ENCODE measurements at regions not wholly inside any gene's neighbourhood (a gene's known extent, or its start where the extent isn't known, plus 50 kb on each side); places are given as distances from the start of the nearest gene placed in this dataset.

DNA sequence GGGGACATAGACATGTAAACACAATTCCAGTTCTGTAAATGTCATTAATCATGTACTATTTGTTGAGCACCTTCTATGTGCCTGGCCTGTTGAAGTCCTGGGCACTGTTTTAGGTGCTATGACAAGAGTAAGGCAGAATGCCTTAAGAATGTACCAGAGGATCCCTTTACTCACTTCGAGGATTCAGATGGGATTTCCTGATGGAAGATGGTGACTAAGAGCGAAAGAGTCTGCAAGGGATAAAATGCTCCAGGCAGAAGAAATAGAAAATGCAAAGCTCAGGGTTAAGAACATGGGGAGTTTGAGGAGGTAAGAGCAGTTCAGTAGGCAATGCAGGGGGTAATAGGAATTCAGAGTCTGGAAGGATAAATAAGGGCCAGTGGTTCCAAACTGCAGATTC is 671.3 kb upstream of the TBX3 start:
- no peak for DNase-seq (ENCODE audit: low spot score)

DNA sequence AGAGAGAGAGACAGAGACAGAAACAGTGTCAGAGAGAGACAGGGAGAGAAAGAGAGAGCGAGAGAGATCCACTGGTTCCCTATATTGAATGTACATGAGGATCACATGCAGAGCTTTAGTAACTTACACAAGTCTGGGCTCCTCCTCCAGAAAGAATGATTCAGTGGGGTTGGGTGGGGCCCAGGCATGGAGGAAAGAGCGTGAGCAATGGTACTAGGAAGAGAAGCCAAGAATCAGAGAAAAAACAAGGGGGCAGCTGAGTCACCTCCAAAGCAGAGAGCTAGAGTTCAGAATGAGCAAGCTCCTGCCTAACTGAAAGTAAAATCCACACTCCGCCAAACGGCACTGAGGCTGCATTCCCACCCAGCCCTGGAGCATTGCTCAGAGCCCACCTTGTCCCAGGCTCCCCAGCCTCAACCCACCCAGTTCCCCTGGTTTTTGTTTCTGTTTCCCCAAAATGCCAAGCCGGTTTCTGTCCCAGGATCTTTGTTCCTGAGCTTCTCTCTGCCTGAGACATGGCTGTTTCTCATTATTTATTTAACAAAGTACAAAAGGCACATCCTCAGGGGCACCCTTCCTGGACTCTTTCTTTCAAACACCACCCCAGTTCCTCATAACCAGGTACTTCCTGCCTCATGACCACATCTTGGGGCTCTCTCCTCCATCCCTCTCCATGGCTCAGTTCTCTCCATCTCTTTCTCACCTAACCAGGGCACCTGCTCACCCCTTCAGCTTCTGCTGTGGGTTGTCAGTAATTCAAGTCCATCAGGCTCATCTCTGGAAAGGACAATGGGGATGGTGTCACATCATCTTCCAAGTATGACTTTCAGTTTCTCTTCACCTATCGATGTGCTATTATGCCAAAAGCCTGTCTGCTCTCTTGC is 670.3 kb upstream of the TBX3 start:
- DNase-seq (ENCODE audit: low spot score) = no peak

DNA sequence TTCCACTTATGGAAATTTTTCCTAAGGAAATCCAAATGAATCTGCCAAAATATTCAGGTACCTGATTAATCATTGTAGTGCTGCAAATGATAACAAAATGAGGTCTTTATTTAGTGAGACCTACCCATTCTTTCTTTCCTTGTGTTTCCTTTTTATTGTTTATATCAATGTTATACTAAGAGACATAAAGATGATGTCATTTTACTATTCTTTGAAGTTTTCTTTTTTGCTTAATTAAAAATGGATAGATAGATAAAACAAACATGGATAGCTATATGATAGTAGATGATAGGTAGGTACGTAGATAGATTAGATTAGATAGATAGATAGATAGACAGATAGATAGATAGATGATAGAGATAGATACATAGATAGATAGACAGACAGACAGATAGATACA is 669.5 kb upstream of the TBX3 start:
- DNase-seq (ENCODE audit: low spot score) = no peak

DNA sequence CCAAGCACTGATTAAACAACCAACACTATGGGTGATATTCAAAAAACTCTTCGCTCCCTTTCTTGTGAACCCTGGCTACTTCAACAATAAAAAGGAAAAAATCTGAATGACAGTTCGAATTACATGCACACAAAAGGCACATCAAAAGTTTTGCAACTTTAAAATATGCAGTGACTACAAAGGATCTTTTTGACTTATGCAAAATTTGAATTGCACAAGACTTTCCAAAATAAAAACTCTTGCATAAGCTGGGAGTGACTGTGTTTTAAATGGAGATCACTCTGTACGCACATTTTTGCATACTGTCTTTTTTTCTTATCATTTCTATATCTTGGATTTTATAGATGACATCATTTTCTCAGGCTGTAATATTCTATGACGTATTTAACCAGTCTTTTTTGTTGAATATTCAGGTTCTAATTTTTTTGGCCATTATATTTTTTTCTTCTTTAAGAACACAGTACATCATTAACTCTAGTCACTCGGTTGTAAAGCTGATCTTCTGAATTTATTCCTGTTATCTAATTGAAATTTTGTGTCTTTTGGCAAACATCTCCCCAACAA is 667.6 kb upstream of the TBX3 start:
- no peak for DNase-seq (ENCODE audit: low spot score)

DNA sequence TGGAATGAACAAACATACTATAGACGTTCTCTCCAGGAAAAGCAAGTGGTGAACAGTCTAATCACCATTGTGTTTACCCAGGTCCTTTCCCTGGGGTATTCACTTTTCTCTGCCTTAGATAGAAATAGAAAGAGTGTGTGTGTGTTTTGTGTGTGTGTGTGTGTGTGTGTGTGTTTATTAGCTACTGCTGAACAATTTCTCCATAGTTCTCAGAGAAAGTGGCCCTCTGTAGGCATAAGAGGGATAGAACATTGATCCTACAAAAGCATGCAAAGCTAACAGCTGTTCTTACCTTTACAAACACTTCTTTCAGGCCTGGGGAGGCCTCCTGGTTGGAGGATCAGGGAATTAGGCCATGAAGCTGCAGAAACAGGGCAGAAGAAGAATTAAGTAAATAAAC is 665.7 kb upstream of the TBX3 start:
- DNase-seq (ENCODE audit: low spot score) = no peak

DNA sequence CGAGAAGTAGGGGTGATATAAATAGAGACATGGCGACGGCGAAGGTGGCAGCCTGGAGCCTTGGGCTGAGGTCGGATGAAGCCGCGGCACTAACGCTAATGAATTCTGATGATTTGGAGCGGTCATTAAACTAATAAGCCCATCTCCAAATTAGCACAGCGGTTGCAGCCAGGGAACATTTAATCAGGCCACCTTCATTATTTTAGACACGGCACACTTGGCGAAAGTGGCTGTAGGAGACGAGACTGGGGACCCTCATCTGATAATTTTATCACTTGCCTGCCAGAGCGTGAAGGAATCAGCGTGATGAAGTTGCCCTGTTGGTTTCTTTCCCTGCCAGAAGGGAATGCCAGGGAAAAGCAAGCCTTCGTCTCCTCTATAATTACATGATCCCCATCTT is 664.3 kb upstream of the TBX3 start:
- DNase-seq (ENCODE audit: low spot score) = no peak

DNA sequence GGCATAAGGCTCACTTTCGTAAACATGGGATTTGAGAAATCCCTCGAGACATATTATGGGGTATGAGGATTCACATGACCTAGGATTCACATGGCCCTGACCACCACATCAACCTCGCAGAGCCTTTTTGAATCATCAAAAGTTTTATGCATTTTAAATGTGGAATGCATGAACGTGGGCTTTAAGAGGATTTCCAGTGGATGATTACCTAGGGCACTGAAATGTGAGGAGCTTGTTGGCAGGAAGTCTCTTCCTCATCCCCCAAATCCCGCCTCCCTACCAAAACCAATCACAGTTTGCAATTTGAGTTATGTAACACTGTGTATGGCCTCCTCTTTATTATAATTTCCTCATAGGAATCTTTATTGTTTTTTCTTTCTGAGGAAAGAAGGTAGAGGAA is 659.6 kb upstream of the TBX3 start:
- no peak for DNase-seq (ENCODE audit: low spot score)

DNA sequence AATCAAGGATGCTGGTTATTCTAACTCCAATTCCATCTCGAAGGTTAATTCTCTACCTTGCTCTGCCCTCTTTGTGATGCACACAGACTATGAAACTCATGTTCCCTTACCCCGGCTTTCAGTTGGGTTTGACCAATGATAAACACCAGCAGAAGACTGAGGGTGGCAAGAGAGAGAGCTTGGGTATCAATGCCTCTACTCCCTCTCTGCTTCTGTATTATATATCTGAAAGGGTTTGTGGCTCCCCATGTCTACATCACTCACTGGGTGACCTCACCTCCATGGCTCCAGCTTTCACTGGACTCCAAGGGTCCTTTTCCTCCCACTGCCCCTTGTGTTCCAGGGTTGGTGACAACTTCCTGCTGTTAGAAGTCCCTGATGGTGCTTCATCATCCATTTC is 659.0 kb upstream of the TBX3 start:
- no peak for DNase-seq (ENCODE audit: low spot score)

DNA sequence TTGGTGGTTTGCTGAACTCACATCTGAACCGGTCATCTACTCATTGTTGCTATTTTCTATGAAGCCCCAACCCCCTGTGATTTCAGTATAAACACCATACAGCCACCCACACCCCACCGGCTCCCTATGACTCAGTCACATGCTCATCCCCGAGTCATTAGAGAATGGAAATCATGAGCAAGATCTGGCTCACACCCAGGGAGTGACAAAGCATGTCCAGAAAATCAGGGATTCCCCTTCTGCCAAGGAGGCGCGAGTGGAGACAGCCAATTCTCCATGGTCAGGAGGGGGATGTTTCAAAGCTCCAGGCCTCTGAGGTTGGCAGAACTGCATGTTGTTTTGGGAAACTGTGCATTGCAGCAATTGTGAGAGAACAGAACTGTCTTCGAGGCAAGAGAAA is 657.5 kb upstream of the TBX3 start:
- no peak for DNase-seq (ENCODE audit: low spot score)

DNA sequence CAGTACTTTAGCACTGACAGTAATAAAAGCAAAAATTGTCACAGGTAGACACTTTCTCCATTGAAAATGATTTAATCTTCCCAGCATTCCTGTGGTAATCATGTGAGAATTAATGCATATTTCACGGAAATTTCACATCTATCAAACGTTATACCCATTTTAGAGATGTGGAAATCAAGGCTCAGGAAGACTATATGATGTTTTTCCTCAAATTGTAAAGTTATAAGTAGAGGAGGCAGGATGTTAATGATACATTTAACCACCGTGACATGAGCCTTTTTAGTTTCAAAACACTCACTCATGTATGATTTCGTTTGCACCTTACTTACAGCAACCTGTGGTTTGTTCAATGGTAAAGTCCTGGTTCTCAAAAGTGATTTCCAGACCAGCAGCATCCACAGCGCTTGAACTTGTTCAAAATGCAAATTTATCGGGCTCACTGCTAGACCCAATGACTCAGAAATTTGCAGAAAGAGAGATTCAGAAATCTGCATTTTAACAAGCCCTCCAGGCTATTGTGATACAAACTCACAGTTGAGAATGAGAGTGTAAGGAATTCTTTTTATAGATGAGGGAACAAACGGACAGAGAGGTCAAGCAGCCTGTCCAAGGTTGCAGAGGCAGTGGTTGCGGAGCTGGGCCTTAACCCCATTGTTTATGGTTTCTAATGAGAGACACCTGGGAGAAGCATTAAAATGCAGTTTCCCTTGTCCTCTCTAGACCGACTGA is 654.8 kb upstream of the TBX3 start:
- DNase-seq (ENCODE audit: low spot score) = no peak

DNA sequence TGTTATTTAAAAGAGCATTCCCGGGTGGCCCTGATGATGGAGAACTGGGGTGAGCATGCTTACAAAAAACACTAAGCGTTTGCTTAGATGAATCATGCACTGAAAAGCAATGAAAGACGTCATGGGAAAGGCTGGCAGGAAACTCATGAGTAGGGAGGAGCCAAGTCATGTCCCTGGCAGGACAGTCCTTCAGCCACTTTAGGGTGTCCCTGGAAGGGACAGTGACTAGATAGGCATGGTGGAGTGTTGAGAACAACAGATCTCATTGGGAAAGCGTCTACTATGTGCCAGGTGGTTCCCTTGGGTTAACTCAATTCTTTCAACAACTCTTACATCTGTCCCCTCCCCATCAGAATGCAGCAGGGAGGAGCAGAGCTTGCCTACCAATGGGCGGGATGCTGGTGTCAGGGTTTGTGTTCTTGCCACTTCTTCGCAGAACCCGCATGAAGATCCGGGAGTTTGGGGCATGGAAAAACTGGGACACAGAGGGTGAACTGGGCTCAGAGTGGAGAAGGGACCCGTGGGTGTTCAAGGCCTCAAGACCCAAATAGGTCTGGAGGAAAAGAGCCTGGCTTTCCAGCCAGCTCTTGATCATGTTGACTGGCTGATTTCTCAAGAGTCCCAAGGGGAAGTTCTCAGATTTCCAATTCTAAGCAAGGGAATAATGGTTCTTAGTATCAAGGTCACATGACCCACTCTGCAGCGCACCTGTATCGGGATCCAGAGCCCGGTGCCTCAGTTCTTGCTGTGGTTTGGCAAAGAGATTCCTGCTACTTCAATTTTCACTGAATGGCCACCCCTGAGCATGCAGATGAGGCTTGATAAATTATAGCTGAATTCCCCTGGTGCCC is 653.9 kb upstream of the TBX3 start:
- no peak for DNase-seq (ENCODE audit: low spot score)

DNA sequence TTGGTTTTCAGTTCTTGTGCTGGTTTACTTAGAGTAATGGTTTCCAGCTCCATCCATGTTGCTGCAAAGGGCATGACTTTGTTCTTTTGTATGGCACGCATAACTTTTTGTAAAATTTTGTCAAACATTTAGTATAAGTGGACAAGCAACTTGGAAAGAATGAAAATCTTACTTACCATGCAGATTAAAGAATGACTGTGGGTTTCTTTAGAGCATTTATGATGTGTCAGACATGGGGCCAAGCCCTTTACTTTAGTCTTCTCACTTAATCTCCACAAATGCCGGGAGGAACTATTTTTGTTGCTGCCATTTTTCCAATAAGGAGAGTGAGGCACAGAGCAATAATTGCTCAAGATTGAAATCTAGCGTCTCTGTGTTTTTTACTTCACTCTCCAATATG is 652.5 kb upstream of the TBX3 start:
- DNase-seq (ENCODE audit: low spot score) = no peak

DNA sequence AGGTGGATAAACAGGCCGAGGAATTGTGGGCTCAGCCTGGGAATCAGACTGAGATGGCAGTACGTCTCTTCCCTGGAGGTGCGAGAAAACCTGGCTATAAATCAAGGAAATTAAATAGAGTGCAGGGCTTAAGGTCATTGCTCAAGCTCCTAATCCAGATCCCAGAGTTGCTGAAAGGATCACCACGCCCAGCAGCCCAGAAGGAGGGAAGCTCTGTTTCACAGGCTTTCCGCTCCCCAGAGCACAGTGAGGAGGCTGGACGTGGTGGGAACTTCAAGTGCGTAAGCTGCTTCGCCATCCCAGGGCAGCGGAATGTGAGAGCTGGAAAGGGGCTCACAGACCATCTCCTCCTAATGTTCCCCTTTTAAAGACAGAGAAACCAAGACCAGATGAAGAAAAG is 651.6 kb upstream of the TBX3 start:
- no peak for DNase-seq (ENCODE audit: low spot score)

DNA sequence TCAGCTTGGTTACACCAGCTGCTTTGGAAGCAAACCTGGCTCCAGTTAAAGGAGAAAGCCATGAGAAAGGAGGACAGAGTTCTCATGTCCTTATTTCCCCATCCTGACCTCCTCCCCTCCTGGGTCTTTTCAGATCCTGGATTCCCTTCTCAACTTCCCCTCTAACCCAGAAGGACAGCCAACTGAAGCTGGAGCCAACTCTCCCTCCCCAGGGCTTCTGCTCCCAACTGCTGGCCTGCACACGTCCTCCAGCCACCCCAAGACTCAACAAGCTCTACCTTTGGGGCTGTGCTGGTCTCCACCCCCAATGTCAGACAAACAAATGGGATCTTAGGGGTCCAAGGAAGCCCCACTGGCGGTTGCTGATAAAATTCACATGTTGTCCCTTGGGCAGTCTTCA is 651.1 kb upstream of the TBX3 start:
- DNase-seq (ENCODE audit: low spot score) = no peak

DNA sequence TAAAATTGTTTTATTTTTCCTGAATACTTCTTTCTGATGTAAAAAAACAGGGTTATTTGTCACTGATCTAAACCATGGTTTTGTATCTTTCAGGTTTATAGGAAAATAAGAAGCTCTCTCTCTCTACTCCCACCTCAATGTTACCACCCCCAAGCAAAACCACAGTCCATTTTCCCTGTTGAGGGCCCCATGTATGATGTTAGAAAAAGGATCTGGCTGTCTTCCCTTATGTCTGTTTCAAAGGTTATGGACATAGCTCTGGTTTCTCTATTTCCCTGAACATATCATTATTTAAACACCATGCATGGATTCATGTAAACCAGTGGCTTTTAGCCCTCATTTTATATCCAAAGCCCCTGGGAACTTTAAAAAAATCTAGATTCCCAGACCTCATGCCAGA is 649.0 kb upstream of the TBX3 start:
- DNase-seq (ENCODE audit: low spot score) = no peak

DNA sequence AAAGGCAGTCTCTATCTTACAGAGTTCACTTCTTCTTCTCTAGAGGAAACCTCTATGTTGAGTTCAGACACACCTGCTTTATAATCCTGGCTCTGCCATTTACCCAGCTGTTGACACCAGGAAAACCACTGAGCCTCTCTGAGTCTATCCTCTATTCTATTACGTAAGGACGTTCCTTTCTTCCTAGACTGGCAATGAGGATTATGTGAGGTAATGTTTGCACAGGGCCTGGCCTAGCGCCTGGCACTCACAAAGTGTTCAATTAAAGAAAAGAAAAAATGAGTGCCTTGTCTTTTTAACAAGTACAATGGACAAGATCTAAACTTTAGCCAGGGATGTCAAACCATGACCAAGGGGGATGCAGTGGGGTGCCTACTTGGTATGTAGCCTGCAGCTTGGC is 641.9 kb upstream of the TBX3 start:
- no peak for DNase-seq (ENCODE audit: low spot score)

DNA sequence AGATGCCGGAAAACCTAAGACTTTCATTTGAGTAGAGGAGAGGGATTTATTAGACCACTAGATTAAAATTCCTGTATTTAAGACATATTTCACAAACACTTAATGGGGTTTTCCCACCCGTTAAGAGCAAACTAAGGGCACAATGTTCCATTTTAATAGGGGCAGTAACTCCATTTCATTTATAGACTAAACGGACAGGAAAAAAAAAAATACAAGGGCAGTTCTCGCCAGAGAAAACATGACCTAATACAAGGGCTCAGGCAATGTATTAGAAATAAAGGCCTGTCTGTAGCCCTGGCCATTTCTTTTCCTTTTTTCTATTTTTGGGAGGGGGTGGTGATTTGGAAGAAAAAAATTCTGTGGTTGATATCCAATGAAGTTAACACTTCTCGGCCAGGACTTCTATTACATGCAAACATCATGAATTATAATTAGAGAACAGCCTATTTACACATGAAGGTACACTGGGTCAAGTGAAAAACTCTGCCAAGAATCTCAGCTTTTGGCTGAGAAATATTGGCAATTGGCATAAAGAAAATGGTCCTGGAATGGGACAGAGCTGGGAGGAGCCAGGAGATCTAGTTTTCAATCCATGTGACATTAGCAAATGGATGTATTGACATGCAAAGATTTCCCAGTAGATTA is 641.1 kb upstream of the TBX3 start:
- DNase-seq (ENCODE audit: low spot score) = no peak

DNA sequence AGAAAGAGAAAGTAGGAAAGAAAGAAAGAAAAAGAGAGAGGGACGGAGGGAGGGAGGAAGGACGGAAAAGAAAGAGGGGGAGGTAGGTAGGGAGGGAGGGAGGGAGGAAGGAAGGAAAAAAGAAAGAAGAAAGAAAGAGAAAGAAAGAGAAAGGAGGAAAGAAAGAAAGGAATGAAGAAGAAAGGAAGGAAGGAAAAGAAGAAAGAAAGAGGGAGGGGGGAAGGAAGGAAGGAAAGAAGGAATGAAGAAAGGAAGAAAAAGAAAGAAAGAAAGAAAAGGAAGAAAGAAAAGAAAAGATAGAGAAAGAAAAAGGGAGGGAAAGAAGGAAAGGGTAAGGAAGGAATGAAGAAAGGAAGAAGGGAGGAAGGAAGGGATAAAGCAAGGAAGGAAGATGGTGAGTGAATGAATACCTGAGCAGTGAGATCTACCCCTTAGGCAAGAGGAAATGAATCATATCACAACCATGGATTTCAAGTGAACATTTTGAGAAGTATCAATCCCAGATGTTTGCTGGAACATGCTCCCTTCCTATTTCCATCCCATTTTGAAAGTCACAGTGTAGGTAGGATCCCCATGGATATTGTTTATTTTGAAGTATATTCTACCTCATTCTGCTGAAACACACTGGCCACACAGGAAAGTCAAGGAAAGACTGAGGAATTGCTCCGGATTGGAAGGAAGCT is 639.4 kb upstream of the TBX3 start:
- no peak for DNase-seq (ENCODE audit: low spot score)

DNA sequence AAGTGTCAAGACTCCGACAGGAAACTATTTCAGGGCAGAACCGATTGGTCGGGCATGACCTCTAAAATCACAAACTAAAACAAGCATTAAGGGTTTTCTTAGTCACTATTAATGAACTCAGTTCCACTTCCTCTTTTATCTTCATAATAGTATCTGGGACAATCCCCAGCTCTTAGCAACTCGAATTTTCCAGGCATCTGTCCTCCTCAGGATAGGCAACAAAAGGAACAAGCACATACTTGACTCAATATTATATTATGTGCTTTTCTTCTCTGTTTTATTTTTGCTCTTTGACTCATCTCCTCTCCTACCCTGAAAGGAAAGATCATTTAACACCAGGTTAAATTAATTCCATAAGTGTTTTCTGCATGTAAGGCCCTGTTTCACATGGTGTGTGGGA is 638.3 kb upstream of the TBX3 start:
- no peak for DNase-seq (ENCODE audit: low spot score)

DNA sequence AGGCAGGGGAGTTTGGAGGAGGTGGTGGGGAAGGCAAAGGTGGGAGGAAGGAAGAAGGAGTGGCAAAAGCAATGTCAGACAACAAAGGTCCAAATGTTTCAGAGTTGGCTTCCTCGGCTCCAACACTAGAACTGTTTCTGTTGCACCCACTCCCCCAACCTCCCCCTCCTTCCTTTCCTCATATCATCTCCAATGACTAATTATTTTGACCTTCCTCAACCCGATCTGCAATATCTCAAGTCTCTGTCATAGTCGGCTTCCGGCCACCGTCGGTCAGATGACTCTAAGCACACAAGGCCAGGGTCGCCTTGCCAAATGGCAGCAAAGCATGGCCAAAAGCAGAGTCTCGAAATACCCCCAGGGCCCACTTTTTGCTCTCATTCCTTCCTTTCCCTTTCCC is 637.0 kb upstream of the TBX3 start:
- DNase-seq (ENCODE audit: low spot score) = no peak

DNA sequence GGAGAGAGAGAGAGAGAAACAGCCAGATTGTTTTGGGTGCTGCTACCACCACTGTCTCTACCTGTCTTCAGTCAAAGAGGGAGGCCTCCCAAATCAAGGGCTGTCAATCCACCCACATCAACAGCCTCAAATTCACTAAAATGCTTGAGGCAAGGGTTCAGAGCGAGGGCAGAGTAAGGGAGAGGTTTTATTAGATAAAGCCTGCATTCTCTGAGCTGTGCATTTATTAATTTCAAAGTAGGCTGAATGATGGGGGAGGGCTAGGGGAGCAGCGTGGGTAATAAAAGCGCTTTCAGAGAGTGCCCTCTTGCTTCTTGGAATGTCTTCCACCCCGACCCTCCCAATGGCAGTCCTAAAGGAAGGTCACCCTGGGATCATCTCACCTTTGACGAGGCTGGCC is 636.5 kb upstream of the TBX3 start:
- DNase-seq (ENCODE audit: low spot score) = no peak
